NCI-H510A treated with DMSO at 0.1 percent for 48 hours (cell line): ENCODE measurements at regions not wholly inside any gene's neighbourhood (a gene's known extent, or its start where the extent isn't known, plus 50 kb on each side); places are given as distances from the start of the nearest gene placed in this dataset.

Source experiments
- DNase-seq: peaks from one replicate; lab custom pipeline; 2025; lab: John Stamatoyannopoulos, UW

DNA sequence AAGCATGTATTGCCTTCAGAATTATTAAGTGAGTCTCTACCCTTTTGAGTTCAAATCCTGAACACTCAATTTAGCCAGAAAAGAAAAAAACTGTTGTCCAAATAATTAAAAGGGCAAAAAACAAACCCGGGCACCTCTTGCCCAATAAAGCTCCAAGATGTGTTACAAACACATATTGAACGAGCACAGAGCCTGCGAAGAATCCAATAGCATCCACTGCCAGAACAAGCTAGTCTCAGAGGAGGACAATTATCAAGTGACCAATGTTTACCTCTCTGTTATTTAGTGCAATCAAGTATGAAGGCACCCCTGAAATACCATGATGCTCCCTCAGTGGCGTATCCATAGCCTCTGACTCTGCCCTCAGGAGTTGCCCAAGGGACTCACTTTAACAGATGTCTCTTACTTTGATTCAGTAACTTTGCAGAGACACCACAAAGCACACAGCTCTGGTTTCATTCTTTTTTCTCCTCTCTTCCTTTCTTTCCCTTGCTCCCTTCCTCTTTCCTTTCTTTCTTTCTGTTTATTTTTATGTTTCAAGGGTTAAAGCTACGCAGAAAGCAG, 93.5 kb upstream of the SPATS2L start:
- no peak for DNase-seq

DNA sequence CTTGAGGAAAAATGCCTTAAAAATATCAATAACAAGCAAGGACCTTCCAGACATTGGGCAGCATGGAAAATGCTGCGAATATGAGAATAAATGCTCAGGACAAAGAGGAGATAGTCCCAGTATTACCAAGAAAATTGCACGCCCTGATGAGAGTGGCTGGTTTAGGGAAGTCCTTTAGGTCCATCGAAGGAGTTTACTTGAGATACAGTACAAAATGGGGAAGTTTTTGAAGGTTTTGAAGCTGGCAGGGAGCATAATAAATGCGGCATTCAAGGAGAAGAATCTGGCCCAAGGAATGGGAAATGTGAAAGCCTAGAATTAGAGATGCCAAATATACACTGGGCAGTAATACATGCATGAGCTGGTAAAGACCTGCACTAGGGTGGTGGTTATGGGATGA, 90.2 kb upstream of the SPATS2L start:
- no peak for DNase-seq

DNA sequence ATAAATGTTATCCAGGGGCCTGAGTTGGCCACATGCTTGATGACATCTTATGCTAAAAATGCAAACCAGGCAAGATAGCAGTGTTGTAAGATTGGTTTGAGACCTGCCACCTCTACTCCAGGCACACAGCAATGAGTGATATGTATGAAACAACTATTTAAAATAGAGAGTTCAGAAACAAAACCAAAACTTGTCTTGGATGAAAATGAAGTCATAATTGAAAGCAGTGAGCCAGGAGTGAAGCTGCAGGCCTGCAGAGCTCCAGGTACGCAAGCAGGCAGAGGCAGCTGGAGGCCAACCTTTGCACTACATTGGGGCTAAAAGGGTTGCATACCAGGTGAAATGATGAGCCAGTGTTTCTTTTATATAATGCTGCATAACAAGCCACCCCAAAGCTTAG, 89.2 kb upstream of the SPATS2L start:
- DNase-seq, result no peak

DNA sequence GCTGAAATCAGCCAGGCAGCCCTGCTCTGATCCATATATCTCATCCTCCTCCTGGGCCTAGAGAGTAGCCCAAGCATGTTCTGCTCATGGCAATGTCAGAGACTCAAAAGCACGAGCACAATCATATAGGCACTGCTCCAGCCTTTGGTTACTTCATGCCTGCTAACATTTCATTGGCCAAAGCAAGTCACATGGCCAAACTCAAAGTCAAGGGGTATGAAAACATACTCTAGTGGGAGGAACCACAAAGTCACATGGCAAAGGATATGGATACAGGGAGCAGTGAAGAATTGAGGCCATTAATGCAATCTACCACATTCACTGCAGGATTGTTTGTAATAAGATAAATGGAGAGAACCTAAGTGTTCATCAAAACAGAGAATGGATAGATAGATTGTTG, 87.8 kb upstream of the SPATS2L start:
- DNase-seq, result no peak

DNA sequence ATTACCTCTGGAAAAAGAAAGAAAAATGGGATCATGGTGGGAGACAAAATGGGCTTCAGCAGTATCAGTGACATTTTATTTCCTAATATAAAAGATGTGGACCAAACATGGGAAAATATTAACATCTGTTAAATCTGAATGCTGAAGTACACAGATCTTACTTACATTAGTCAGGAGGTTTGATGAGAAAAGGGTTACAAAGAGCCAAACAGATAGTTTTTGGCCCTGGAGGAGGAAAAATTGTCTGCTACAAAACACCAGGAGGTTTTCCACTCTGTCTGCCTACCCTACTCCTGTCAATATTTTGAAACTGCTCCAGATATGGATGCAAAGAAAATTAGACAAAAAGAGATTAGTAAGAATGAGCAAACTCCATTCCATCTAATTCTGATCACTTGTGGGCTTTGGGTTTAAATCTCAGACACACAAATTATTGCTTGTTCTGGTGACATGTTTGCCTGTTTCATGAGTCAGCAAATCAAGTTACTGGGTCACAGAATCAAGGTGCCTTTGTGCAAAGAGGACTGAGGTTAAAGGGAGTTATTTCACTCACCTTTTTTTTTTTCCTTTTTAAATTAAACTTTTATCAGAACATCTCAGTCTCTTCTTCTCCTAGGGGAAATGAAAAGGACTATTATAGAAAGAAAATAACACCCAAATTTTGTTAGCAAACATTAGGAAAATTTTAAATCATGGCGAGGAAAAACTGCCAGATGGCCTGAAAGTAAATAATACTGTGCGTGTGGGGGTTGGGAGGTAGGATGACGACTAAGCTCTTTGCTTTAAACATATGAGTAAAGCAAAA, 87.0 kb upstream of the SPATS2L start:
- peak; percentile 41 for DNase-seq

DNA sequence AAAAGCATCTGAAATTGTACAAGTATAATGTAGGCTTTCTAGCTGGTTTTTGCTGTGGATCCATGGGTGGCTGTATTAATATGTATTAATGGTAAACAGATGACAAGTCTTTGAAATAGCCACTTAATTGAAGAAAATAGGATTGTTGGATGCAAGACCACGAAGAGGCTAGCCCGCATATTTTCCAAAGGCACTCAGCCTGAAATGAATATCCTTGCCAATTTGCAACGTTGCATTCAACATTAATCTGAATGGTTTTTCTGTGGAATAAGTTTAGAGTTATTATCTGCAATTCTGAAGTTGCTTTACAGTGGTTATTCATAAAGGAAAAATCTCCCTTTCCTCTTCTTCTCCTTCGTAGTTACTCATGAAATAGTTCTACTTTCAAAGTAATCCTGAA, 86.2 kb upstream of the SPATS2L start:
- DNase-seq, result no peak

DNA sequence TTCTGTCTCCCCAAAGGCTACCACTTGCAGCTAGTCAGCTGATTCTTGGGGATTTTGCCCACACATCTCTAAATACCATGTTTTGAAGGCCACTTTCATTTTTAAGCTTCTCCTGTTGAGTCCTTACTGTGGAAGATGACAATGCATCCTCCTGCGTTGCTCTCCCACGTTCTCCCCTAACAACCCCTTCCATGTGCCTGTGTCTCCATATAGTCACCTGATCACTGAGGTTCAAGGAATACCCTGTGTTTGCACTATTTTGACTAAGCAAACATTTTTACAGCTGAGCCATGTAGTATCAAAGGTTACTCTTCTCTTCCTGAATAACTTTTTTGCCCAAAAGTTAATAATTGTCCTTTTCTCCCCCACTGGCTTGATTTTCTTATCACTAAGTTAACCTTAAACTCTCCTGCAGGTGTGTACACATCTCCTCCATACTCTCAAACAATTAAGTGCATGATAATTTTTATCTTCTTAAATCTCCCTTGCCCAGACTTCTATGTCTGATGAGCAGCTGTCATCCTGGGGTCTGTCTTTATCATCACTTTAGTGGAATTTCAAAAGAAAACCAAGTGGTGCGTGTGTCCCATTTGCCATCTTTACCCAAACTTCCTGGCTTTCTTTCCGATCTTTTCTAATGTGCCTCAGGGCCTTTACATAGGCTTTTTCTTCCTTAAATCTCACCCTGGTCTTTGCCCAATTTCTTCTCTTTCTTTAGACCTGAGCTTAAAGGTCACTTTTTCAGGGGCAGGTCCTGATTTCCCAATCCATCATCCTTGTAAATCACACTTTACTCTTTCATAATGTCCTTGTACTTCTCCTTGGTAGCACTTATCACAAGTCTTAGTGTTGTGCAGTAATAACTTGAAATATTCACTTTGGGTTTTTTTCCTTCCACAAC, 85.2 kb upstream of the SPATS2L start:
- no peak for DNase-seq

DNA sequence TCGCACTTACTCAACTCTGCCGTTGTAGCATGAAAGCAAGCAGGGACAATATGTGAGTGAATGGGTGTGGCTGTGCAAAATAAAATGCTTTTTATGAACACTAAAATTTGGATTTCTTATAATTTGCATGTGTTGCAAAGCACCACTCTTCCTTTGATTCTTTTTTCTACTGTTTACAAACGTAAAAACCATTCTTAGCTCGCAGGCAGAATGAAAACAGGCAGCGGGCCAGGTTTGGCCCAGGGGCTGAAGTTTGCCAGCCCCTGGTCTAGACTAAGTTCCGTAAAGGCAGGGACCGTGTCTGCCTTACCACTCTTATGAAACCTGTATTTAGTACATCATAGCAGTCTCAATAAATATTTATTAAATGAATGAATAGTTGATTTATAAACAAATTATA, 83.7 kb upstream of the SPATS2L start:
- DNase-seq, result no peak

DNA sequence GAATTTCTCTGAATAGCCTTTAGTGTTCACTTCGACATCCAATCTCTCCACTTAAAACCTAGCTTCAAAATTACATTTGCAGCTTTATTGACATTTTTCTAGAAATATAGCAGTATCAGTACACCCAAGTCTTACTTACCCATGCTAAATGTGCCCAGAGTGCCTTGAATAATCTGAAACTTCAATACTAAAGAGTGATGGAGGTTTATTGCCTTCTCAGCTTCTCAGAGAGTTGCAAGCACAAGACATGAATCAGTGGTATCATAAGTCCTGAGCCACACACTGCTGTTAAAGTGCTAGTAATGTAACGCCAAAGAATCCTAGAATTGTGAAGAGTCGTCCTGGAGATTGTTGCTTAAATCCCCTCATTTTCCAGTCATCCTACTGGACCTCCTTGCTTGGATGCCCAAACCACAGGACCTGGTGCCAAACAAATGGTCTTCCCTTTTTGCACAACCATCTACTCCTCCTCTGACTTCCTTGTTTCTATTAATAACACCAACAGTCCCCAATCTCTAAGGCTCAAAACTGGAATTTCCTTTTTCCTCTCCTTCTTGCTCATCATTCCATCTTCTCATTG, 83.2 kb upstream of the SPATS2L start:
- DNase-seq, result no peak

DNA sequence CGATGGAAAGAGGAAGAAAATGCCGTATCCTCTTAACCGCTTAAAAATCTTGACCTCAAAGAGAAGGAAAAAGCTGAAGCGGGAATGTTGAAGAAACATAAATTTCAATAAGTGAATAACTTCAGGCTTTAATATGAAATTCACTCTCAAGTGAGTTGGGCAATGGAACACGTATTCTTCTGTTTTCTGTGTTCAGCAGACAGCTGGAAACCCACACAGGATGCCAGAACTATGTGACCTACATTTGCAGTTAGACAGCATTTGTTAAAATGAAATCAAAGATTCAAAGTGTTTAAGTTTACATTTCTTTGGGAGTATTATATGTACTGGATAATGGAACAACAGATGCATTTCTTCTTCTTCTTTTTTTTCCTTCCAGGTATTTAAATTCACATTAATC, 80.5 kb upstream of the SPATS2L start:
- DNase-seq, result no peak

DNA sequence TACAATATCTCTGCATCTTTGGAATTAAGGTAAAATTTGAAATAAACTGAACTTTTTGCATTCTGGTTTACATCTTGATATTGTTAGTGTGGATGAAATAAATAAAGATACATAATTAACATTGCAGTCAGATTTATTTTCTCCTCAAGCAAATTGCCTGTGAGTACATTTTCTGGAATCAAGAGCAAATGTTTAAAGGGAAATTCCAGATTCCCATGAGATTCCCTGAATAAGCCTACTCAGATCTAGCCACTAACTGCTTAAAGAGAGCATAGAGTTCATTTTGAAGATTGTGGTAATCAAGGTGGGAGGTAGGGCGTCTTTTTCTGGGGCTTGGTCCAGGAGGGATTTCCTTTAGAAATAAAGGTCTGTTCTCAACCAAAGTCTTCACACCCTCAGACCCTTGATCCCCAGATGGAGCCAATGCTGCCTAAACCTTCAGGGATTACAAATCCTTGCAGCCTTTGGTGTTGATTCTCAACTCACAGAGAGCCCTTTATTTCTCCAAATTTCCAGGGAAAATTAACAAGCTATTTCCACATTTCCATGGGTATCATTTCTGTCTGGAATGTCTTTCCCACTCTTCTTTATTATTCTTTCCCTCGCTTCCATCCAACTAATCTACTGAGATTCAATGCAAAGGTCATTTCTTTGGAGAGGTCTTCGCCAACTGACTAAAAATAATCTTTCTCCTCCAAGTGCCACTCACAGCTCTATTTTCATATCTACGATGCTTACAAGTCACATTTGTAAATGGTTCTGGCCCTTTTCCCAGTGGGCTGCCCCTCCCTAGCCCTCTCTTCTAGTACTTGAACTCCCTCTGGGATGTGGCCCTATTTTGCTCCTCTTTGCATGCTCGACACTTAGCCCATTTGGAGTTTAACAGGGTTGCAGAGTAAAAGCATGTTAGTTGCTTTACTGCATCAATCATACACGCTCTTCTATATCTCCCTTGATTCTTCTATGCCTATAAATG, 79.8 kb upstream of the SPATS2L start:
- no peak for DNase-seq

DNA sequence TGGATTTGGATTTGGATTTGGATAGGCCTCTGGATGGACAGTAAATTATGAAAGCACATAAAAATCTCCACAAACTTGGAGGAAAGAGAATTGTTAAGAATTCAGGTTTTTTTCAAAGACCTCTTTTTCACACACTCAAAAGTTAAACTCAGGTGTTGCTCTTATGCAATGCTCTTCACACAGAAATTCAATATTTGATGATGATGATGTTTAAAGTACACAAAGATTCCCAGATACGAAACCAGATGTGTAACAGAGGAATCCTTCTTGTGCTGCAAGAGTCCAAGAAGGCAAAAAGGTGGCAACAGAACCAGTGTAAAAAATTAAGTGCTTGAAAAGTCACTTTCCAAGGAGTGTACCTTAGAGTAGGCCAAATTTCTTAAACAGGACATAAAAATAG, 75.8 kb upstream of the SPATS2L start:
- DNase-seq, result no peak

DNA sequence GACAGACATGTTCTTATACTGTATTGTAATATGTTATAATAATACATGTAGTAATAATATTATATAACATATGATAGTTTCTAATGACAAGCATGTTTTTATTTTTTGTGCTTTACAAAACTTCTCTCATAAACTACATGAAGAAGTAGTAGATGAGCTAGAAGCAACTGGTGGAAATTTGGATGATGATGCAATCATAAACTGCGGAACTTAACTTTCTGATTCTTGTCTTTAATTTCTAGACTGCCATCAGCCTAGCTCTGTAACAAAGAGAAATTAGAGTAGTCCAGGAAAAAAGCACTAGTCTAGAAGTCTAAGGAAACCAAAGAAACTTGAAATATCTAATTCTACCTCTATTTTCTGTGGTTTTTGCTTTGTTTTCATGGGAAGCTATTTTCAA, 71.0 kb upstream of the SPATS2L start:
- no peak for DNase-seq

DNA sequence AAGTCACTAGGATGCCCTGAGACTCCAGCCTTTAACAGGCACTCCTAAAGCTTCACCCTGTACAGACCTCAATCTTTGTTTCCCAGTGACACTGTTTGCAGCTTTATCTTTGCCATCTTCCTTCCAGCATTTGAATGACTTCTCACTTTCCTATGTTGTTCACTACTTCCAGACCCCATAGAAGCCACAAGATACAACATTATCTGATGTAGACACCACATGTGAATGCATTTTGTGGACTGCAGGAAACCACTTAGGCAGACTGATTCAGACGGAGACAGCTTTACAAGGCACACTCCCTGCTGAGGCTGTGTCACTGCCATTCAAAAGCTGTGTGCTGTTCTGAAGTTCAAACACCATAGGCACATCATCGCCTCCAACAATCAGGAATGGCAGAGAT, 67.3 kb upstream of the SPATS2L start:
- no peak for DNase-seq

DNA sequence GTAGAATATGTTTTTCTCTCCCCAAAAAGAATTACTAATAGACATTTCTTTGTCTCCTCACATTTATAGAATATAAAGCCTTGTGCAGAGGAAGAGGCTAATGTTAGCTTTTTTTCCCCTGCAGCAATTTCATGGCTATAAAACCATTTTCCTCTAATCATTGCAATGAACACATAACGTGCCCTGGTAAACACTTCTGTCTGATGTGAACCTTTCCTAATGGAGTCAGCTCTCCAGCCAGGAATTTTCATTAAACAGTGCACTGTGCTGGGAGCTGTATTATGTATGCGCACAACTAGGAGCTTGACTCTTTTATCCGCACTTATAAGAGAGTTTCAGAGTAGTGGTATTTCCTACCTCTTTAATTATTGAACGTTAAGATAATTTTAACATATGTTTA, 63.9 kb upstream of the SPATS2L start:
- DNase-seq, result no peak

DNA sequence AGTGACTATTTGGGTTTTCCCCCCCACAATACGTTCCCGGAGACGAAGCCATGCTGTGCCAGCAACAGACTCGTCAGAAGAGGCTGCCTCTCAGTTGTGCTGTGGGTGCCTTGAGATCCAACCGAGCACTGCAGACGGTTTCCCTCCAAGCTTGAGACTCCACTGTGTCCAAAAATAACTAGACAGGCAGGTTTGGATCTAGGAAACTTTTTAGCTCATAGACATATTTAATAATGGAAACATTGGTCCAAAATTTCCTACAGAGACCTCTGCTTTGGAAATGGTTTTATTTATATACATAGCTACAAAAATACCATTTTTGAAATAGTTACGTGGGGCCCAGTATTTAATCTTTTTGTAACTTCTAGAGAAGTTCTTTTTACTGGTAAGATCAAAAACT, 63.1 kb upstream of the SPATS2L start:
- no peak for DNase-seq

DNA sequence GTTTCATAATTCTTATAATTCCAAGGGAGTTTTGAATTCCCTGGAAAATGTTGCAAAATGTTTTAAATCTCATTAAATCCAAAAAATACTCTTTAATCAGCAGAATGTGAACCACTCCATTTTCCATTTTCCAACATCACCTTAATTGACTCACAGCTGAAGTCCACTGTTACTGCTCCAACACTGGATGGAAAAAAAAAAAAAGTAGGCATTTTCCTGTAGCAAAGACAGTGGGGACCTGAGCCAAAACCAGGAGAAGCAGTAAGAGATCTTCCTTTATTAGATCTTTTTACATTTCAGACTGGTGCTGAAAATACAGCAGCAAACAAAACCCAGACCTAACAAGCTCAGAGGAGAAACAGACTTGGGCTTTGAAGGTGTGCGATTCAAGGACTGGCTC, 62.4 kb upstream of the SPATS2L start:
- no peak for DNase-seq

DNA sequence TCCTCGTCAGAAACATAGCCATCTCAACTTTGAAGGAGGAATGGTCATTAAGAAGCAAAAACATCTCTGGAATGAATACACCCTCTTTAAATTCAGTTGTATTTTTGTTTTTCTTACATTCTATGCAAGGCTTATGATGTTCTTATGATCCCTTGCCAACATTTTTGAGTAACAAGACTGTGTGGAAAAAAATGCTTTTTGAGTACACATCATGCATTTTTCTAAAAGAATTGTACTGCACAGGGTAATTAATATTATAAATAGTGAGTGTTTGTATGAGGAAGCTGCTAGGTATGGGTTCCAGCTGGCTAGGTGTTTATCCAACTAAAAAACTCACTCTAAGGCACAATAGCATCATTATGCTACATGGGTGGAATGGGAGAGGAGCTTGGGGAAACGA, 59.0 kb upstream of the SPATS2L start:
- no peak for DNase-seq

DNA sequence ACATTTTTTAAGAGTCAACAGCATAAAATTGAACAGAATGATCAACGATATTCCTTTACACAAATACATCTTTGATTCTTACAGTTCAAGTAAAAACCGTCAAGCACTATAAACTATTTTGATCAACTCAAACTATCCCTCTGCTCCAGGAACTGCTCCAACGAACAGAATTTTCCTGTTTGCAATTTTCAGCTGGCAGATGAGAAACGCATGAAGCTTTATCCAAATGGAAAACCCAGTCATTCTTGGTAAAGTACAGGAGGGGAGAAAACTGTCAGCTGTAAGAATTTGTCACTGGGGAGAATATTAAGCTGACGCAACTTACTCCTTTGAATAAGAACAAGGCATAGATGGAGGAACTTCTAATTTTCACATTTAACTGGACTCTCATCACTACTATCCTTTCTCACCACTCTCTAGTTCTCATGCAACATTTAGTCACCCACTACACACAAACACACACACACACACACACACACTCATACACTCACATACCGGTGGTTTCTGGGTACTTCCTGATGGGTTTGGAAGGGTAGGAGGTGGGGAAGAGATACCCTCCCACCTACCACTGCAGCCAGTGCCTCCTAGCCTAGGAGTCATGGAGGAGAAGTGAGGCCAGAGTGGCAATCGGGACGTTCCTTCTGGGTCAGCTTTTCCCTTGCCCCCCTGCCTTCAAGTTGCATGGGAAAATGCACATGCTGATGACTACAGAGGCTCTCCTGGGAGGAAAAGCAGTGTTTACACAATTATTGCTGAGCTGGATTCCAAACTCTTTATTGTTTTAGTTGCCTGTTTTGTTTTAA, 54.0 kb upstream of the SPATS2L start:
- DNase-seq, result no peak

DNA sequence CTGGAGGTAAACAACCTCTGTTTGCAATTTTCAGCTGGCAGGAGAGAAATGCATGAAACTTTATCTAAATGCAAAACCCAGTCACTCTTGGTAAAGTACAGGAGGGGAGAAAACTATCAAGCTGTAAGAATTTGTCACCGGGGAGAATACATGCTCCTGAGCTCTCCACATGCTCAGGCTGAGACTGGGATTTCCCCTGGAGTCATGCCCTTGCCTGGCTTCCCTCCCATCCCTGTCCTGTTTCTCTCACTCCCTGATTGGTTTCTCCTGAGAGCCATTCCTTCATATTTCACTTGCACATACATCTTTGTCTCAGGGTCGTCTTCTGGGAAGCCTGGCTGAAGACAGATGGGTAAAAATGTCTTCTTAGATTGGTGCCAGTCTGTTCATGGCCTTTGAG, 52.9 kb upstream of the SPATS2L start:
- DNase-seq, result no peak

DNA sequence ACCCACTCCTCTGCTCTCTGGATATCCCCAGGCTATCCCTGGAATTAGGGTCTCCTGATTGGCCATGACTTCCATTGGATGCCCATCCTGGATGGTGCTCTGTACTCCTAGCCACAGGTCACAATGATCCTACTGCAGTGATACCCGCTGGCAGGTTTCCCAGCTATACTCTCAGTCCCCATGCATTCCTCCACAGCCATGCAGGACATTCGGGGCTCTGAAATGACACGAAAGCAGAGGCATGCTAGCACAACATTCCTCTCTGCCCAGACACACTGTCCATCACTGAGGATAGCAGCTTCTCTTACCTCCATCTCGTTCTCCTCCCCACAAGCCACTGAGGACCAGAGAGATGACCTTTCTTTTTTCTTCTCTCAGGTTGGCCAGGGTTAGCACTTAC, 51.7 kb upstream of the SPATS2L start:
- DNase-seq, result no peak
